DND-41 (cell line): ENCODE measurements at regions not wholly inside any gene's neighbourhood (a gene's known extent, or its start where the extent isn't known, plus 50 kb on each side); places are given as distances from the start of the nearest gene placed in this dataset.

Experiments
- EZH2 ChIP-seq: IDR thresholded peaks from 3 replicates; pipeline ENCODE4 v1.6.1; 2012; ENCODE audit warnings: borderline replicate concordance, low read depth, mild to moderate bottlenecking, moderate library complexity, low read length, inconsistent platforms; ENCODE audit not compliant: severe bottlenecking
- TF ChIP-seq, protein P1 (sequence below): IDR thresholded peaks from 2 replicates; pipeline ENCODE4 v1.5.1; 2012; ENCODE audit warnings: borderline replicate concordance, low read length, moderate library complexity, mild to moderate bottlenecking; ENCODE audit not compliant: poor library complexity, severe bottlenecking; ENCODE audit errors: extremely low read depth

DNA sequence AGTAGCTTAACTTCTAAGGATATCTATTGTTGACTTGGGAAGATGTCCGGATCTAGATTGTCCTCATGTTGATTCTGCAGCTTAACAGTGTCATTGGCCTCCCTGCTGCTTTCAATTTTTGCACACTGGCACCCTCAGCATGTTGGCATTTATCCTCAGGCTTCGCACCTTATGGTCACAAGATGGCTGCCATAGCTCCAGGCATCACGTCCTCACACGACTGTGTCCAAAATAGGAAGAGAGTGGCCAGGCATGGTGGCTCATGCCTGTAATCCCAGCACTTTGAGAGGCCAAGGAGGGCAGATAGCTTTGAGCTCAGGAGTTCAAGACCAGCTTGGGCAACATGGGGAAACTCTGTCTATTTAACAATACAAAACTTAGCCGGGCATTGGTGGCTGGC, 58.3 kb upstream of the RASD2 start:
- TF ChIP-seq, protein P1, sequence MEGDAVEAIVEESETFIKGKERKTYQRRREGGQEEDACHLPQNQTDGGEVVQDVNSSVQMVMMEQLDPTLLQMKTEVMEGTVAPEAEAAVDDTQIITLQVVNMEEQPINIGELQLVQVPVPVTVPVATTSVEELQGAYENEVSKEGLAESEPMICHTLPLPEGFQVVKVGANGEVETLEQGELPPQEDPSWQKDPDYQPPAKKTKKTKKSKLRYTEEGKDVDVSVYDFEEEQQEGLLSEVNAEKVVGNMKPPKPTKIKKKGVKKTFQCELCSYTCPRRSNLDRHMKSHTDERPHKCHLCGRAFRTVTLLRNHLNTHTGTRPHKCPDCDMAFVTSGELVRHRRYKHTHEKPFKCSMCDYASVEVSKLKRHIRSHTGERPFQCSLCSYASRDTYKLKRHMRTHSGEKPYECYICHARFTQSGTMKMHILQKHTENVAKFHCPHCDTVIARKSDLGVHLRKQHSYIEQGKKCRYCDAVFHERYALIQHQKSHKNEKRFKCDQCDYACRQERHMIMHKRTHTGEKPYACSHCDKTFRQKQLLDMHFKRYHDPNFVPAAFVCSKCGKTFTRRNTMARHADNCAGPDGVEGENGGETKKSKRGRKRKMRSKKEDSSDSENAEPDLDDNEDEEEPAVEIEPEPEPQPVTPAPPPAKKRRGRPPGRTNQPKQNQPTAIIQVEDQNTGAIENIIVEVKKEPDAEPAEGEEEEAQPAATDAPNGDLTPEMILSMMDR: no peak
- no peak for TF ChIP-seq EZH2
